ENCODE measurements at regions not wholly inside any gene's neighbourhood (a gene's known extent, or its start where the extent isn't known, plus 50 kb on each side); places are given as distances from the start of the nearest gene placed in this dataset.

DNA sequence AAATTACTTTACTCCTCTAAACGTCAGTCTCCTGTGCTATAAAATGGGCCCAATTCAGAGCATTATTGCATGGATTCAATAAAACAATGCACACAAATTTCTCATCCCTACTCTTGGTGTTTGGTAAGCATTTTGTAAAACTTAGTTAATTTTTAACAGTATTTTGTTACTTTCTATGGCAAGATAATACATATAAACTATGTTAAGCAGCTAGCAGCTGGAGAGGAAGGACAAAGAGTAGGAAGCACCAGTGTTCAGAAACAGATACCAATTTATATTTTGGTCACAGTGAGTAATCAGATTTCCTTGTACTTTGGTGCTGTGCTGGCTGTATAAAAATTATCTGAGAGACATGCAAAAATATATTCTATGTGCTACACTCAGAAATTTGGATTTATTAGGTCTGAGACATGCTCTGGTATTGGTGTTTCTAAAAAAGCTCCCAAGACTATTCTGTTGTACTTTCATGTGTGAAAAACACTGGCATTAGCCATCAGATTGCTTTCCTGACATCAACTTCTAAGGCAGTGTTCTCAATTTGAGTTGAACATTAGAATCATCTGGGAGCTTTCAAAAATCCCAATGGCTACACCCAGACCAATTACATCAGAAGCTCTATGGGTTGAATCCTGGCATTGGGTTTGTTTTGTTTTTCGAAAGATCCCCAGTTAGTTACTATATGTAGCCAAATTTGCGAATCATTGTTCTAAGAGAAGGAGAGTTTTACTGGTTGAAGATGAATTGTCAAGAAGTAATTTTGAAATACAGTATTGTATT, 100.3 kb upstream of the C1orf87 start:
- Histone ChIP-seq H3K14ac (ENCODE audit: insufficient read length) (no peak overlapping the region), H3K79me2 (ENCODE audit: control insufficient read depth in 1 of 2, insufficient read depth in 2 of 2, low read length in 2 of 2) (no peaks in the 10 kb centered on the region), H4K5ac (ENCODE audit: insufficient read length, low read depth, low read length) (no peak overlapping the region), H3K23me2 (ENCODE audit: low read depth, low read length) (no peaks in the 10 kb centered on the region), H4K91ac (replicated peaks; ENCODE audit: insufficient read length, low read length) (no peak overlapping the region), H3K4me2 (ENCODE audit: insufficient read depth in 1 of 2, low read depth in 2 of 2, low read length in 2 of 2) (no peak overlapping the region), H3K4me1 (replicated peaks in 1 of 4; ENCODE audit: control insufficient read depth in 3 of 4, insufficient read depth in 4 of 4, low read length in 3 of 4) (no peaks in the 10 kb centered on the region), H3K36me3 (ENCODE audit: control insufficient read depth in 2 of 4, insufficient read depth in 4 of 4, low read length in 3 of 4) (no peaks in the 10 kb centered on the region), H3K27ac (ENCODE audit: low read depth, low read length) (no peak overlapping the region), H2AK5ac (ENCODE audit: low read depth, low read length) (no peak overlapping the region), H4K20me1 (replicated peaks in 1 of 2; ENCODE audit: control insufficient read depth in 1 of 2, insufficient read depth in 2 of 2, low read length in 2 of 2) (no peaks in the 10 kb centered on the region), H4K8ac (ENCODE audit: extremely low read depth, insufficient read depth, low read length) (no peak overlapping the region), H3K9me3 (ENCODE audit: insufficient read depth in 2 of 2, low read depth in 1 of 2, low read length in 1 of 2) (no peaks in the 10 kb centered on the region), H2AFZ (ENCODE audit: low read length) (no peak overlapping the region), H2BK5ac (ENCODE audit: low read depth, low read length) (no peak overlapping the region), H2BK12ac (ENCODE audit: low read depth, low read length) (no peak overlapping the region), H3K79me1 (ENCODE audit: low read depth, low read length) (no peaks in the 10 kb centered on the region), H3K56ac (replicated peaks; ENCODE audit: insufficient read length, low read depth, low read length) (no peak overlapping the region), H3K9ac (replicated peaks in 1 of 4; ENCODE audit: extremely low read depth in 1 of 4, low read depth in 3 of 4, low read length in 3 of 4) (no peak overlapping the region), H3K18ac (ENCODE audit: extremely low read depth, low read length) (no peak overlapping the region), H3K4me3 (ENCODE audit: extremely low read depth in 1 of 4, insufficient read depth in 2 of 4, low read depth in 3 of 4, low read length in 4 of 4) (no peak overlapping the region), H3K27me3 (replicated peaks in 1 of 4; ENCODE audit: control insufficient read depth in 3 of 4, extremely low read depth in 1 of 4, insufficient read depth in 3 of 4, low read length in 3 of 4) (no peaks in the 10 kb centered on the region), H2BK15ac (ENCODE audit: low read length) (no peak overlapping the region), H3K4ac (replicated peaks; ENCODE audit: insufficient read length, low read depth, low read length) (no peak overlapping the region), H2BK20ac (ENCODE audit: low read length) (no peak overlapping the region), H3K23ac (ENCODE audit: insufficient read length) (no peak overlapping the region), H2BK120ac (replicated peaks; ENCODE audit: low read depth, low read length) (no peak overlapping the region)
- FAIRE-seq (no peak), DNase-seq (ENCODE audit: low read depth in 1 of 2, low spot score in 2 of 2) (no peak)
- CTCF ChIA-PET (ENCODE audit: partially characterized antibody) = interaction anchor here (1.3 to 2.6 kb wide), 2 partner anchors 9 to 17 kb away, joined by 4 to 15 read pairs; no protein-coding TSS in a partner anchor
- 78% methylated on average over 3 of the region's 3 CpGs; no CpG with 5 or more reads in 1 of the 2 experiments for WGBS, 2 experiments (ENCODE audit: extremely low coverage in 1 of 2, insufficient coverage in 1 of 2, insufficient read length in 1 of 2, insufficient replicate concordance in 2 of 2, low coverage in 1 of 2, low lambda C conversion rate in 2 of 2, missing lambda C conversion rate in 1 of 2)
- POLR2A ChIA-PET (ENCODE audit: partially characterized antibody) = no interaction called here
- TF ChIP-seq JUN (IDR thresholded peaks at IDR 0.05; ENCODE audit: low read depth, low read length) (no peak), SUZ12 (IDR thresholded peaks at IDR 0.05; ENCODE audit: low read length) (no peak), GTF2F1 (IDR thresholded peaks at IDR 0.05; ENCODE audit: borderline replicate concordance, low read depth, low read length) (no peak), GABPA (IDR thresholded peaks at IDR 0.05; ENCODE audit: borderline replicate concordance, insufficient read depth, low read length) (no peak)
- TF ChIP-seq, protein P1, sequence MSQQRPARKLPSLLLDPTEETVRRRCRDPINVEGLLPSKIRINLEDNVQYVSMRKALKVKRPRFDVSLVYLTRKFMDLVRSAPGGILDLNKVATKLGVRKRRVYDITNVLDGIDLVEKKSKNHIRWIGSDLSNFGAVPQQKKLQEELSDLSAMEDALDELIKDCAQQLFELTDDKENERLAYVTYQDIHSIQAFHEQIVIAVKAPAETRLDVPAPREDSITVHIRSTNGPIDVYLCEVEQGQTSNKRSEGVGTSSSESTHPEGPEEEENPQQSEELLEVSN (IDR thresholded peaks at IDR 0.05) = no peak
